Stimulated activated memory B cell treated with anti-CD40 and anti-IgM and Interleukin-4, amounts not matched to agents 10 μg/mL and 1 μg/mL and 100 μg/mL, for 72 hours (primary cell): ENCODE measurements at regions not wholly inside any gene's neighbourhood (a gene's known extent, or its start where the extent isn't known, plus 50 kb on each side); places are given as distances from the start of the nearest gene placed in this dataset.
A peak's percentile ranks its signal among the peaks of the same experiment; 100 is the strongest.

Experiments
- ATAC-seq: fragments of 150-1000 bp; cut with Tn5 transposase; 2 replicates; pipeline ENCODE4 v1.10.0; 2021
- H3K27ac Mint-ChIP-seq: one replicate; pipeline ENCODE4 v1.8.0; 2022; ENCODE audit warnings: mild to moderate bottlenecking, mixed read lengths
- H3K27me3 Mint-ChIP-seq: one replicate; pipeline ENCODE4 v1.8.0; 2022; ENCODE audit warnings: mixed read lengths
- H3K36me3 Mint-ChIP-seq: one replicate; pipeline ENCODE4 v1.8.0; 2022; ENCODE audit warnings: mixed read lengths
- H3K4me1 Mint-ChIP-seq: one replicate; pipeline ENCODE4 v1.8.0; 2022; ENCODE audit warnings: mixed read lengths
- H3K4me3 Mint-ChIP-seq: one replicate; pipeline ENCODE4 v1.8.0; 2022; ENCODE audit warnings: mild to moderate bottlenecking, moderate library complexity, mixed read lengths
- H3K9me3 Mint-ChIP-seq: one replicate; pipeline ENCODE4 v1.8.0; 2022; ENCODE audit warnings: mixed read lengths

DNA sequence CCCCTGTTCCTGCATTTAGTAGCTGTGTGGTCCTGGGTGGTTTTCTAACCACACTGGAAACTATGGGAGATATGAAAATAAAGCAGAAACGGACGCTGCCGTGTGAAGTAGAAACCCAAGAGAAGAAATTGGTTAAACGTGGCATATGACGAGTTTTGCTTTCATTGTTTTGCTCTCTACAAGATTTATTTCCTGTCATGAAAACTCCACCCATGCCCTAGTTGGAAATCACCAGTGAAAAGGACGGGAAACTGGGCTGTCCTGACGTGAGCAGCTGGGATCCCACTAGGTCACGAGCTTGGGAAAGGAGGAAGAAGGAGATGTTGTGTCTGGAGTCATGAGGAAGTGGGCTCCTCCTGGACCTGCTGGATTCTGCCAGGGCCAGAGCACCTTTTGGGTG lies 120.8 kb upstream of the GADD45A start:
- H3K4me3 Mint-ChIP-seq, result no peak overlapping the region
- no peaks in the 10 kb centered on the region for H3K4me1 Mint-ChIP-seq
- no peaks in the 10 kb centered on the region for H3K36me3 Mint-ChIP-seq
- H3K27me3 Mint-ChIP-seq, result peaks cover 6% of the 10 kb centered on the region
- ATAC-seq, result no peak
- H3K9me3 Mint-ChIP-seq, result peaks cover 5% of the 10 kb centered on the region
- H3K27ac Mint-ChIP-seq, result no peak overlapping the region

DNA sequence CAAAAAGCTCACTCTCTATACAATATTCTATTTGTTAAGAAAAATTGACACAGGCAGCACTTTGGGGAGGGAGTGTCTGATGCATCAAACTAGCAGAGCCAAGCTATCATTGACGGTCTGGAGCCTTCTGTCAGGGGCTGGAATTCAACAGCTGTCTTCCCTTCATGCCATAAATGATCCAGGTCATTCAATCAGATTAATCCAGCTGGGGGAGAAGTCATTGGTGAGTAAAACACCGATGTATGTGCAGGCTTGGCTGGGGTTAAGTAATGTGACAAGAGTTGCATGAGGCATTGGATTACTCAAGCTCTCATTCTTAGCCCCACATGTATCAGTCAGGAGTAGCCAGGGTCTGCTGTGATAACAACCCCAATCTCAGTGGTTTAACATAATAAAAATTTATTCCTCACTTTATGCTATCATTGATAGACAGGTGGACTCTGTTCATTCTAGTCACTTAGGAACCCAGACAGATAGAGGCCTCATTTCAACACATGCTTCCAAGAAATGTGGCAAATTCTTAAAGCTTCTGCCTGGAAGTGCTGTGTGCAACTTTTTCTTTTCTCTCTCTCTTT lies 118.1 kb upstream of the GADD45A start:
- Mint-ChIP-seq H3K4me3 (no peak overlapping the region), H3K9me3 (peaks cover 5% of the 10 kb centered on the region), H3K27ac (no peak overlapping the region), H3K36me3 (no peaks in the 10 kb centered on the region), H3K4me1 (no peaks in the 10 kb centered on the region), H3K27me3 (no peaks in the 10 kb centered on the region)
- no peak for ATAC-seq

DNA sequence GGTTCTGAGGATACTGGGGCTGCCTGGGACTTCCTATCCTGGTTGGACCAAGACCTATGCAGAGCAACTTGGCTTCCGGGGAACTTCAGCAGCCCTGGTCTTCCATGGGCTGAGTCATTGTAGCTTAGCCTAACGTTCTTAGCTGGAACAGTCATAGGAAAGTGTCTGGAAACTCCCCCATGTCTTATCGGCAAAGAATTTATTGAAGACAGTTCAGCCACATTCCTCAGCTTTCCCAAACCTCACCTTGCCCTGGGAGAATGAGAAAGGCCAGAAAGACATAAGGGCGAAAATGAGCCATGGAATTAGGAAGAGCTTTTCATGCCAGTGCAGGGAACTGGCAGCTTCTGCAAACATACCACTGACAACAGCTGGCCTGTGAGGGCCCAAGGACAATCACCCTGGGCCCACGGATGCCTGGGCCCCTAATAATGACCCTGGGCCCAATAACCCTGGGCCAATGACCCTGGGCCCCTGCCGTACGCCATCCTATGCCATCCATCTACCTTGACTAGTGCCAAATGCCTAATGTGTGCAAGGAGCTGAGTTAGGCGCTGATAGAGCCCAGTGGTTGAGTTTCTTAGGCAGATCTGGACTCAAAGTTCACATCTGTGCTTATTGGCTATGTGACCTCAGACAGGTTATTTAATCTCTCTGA lies 114.4 kb upstream of the GADD45A start:
- Mint-ChIP-seq H3K36me3 (no peaks in the 10 kb centered on the region), H3K27ac (no peak overlapping the region), H3K4me1 (no peaks in the 10 kb centered on the region), H3K9me3 (no peaks in the 10 kb centered on the region), H3K27me3 (no peaks in the 10 kb centered on the region), H3K4me3 (no peak overlapping the region)
- no peak for ATAC-seq

DNA sequence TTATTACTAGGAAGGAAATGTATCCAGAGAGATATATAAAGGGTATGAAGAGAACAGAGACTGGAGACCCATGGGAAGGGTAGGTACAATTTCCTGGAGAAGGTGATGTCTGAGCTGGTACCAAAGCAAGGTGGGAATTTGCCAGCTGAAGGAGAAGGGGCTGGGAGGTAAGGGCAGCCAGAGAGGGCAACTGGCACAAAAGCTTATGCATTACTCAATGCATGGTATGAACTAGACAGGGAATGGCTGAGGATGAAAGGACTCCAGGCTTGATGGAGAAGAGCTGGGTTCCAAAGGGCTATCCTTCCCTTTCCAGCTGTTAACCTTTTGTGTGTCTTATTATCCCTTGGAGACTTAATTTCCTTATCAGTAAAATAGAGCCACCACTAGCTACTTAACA lies 113.6 kb upstream of the GADD45A start:
- Mint-ChIP-seq H3K4me1 (no peaks in the 10 kb centered on the region), H3K4me3 (no peak overlapping the region), H3K27ac (no peak overlapping the region), H3K27me3 (no peaks in the 10 kb centered on the region), H3K9me3 (no peaks in the 10 kb centered on the region), H3K36me3 (no peaks in the 10 kb centered on the region)
- no peak for ATAC-seq

DNA sequence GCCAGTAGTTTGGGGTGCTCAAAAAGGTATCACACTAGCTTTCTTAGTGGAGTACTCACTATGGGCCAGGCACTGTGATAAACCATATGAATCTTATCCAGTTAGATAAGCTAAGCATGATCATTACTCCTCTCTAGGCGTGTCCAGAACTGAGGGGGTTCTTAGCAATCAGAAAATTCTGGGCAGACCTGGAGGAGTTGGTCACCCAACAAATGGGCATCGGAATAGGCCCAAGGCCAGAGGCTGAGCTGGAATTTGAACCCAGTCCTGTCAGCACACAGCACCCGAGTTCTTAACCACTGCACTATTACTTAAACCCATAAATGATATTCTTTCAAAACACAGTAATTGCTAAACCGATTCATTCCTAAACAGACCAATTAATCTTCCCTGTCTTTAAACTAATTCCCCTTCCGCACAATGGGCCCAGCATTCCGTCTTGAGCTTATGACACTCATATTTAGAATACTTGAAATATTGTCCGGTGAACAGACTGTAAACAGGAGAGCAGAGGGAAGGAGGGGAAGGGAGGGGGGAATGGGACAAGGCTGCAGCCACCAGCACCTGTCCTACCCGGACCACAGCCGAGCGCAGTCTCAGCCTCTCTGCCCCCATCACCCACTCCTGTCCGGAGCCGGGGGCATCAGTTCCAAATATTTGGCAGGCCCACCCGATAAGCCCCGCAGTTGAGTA lies 113.0 kb upstream of the GADD45A start:
- Mint-ChIP-seq H3K36me3 (no peaks in the 10 kb centered on the region), H3K9me3 (no peaks in the 10 kb centered on the region), H3K4me3 (no peak overlapping the region), H3K27ac (no peak overlapping the region), H3K4me1 (no peaks in the 10 kb centered on the region), H3K27me3 (no peaks in the 10 kb centered on the region)
- peak; percentile 14 for ATAC-seq

DNA sequence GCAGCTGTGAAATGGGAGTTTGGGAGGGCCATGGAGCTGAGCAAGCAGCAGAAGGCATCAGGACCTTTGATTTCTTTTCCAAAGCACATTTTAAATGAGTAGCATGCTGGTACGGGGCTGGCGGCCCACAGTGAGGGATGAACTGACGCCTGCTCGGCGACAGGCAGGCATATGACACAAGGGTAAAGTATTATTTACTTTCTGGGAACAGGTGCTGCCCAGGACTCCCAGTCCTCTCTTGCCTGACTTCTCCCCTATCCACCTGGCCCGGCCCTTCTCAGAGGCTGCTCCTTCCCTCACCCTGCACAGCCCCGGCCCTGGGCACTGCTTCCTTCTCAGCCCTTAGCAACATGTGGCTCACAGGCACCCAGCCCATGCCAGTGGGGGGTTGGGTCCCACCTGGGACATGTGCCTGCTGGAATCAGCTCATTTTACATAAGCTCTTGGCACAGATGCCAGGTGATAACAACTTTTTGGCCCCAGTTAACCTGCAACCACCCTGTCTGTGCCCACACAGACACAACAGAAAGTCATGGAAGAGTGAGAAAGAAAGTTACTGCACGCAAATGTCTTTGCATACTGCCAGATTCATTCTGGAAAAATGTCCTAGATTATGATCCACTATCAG lies 112.3 kb upstream of the GADD45A start:
- H3K27ac Mint-ChIP-seq, result no peak overlapping the region
- no peaks in the 10 kb centered on the region for H3K36me3 Mint-ChIP-seq

DNA sequence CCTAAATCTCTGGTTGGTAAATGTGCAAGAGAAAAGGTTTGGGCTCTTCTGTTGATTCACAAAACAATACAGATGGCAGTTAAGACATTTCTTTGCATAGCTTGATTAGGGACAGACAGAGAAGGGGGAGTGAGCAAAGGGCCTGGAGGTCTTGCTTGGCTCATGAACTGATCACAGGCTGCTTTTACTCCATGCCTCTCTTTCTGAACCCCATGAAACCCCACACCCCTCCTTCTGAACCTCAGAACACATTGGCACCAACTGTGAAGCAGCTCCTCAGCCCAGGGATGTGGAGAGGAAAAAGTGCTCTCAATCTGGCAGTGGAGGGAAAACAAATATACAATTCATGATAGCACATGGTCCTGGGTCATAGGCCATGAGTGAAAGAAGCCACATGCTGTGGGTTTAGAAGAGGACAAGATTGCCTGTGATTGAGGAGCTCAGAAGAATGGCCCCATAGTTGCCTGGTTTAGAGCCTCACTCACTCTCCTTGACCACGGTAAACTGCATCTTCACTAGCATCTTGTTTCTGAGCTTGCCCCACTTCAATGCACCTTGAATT lies 111.6 kb upstream of the GADD45A start:
- no peak for ATAC-seq
- H3K27me3 Mint-ChIP-seq, result no peaks in the 10 kb centered on the region
- H3K36me3 Mint-ChIP-seq, result no peaks in the 10 kb centered on the region
- H3K4me3 Mint-ChIP-seq, result no peak overlapping the region
- no peaks in the 10 kb centered on the region for H3K4me1 Mint-ChIP-seq
- H3K9me3 Mint-ChIP-seq, result no peaks in the 10 kb centered on the region
- H3K27ac Mint-ChIP-seq, result no peak overlapping the region

More for the DNA sequence above, 112.3 kb upstream of the GADD45A start:
- no peak for ATAC-seq
- no peaks in the 10 kb centered on the region for H3K4me1 Mint-ChIP-seq
- H3K27me3 Mint-ChIP-seq, result no peaks in the 10 kb centered on the region
- H3K9me3 Mint-ChIP-seq, result no peaks in the 10 kb centered on the region
- no peak overlapping the region for H3K4me3 Mint-ChIP-seq

DNA sequence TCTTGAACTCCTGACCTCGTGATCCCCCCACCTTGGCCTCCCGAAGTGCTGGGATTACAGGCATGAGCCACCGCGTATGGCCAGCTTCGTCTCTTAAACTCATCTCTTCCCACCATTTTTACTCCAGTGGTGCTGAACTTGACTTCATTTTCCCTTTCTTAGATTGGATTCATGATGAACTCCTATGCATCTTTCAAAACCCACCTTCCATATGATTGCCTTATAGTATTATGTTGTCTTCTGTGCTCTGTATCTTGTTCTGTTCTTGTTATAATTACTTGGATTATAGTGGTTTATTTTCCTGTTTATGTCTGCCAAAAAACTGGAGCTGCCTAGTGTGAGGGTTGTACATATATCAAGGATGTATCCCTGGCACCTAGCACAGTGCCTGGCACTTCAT lies 110.8 kb upstream of the GADD45A start:
- no peak overlapping the region for H3K4me3 Mint-ChIP-seq
- no peak for ATAC-seq
- no peaks in the 10 kb centered on the region for H3K9me3 Mint-ChIP-seq
- H3K4me1 Mint-ChIP-seq, result no peaks in the 10 kb centered on the region
- H3K27me3 Mint-ChIP-seq, result no peaks in the 10 kb centered on the region
- H3K27ac Mint-ChIP-seq, result no peak overlapping the region
- no peaks in the 10 kb centered on the region for H3K36me3 Mint-ChIP-seq

DNA sequence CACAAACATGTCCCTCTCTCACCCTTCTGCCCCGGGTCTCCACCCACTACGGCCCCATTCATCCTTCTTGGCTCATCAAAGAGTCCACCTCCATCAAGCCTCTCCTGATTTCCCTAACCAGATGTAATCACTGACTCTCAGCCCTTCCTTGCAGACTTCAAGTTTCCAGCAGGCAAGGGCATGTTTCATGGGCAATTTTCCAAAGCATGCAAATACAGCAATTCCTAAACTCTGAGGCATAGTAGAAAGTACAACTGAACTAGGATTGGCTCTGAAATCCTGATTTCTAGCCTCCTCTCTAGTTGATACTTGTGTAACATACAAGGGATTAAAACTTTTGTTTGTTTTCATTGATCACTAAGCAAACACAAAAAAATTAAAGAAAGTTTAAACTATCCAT lies 109.1 kb upstream of the GADD45A start:
- ATAC-seq, result no peak
- Mint-ChIP-seq H3K27me3 (no peaks in the 10 kb centered on the region), H3K36me3 (no peaks in the 10 kb centered on the region), H3K4me1 (no peaks in the 10 kb centered on the region), H3K4me3 (no peak overlapping the region), H3K9me3 (no peaks in the 10 kb centered on the region), H3K27ac (no peak overlapping the region)

DNA sequence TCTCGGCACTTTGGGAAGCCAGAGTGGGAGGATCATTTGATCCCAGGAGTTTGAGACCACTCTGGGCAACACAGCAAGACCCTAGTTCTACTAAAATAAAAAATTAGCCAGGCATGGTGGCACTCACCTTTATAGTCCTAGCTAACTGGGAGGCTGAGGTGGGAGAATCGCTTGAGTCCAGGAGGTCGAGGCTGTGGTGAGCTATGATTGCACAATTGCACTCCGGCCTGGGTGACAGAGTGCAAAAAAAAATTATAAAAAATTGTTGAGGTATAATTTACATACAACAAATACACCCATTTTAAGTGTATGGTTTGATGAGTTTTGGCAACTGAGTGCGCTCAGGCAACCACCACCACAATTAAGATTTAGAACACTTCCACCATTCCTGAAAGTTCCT lies 108.5 kb upstream of the GADD45A start:
- Mint-ChIP-seq H3K27ac (no peak overlapping the region), H3K36me3 (no peaks in the 10 kb centered on the region), H3K4me1 (no peaks in the 10 kb centered on the region), H3K9me3 (no peaks in the 10 kb centered on the region), H3K27me3 (peaks cover 4% of the 10 kb centered on the region), H3K4me3 (no peak overlapping the region)
- no peak for ATAC-seq

DNA sequence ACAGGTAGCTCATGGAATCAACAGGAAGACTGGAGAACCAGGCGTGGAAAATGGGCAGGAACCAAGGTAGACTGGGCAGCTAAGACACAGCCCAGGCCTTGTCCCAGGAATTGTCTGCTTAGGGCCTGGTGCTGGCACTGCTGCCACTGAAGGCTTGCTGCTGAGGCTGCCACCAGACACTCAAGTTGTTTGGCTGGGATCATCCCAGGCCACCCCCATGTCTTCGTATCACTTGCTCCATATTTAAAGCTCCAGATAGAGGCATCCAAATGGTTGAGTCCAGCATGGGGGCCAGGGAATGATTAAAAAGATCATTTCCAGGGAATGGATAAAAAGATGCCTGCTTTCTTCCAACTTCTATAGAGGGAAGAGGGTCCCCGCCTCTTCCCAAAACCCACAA lies 107.4 kb upstream of the GADD45A start:
- Mint-ChIP-seq H3K4me3 (no peak overlapping the region), H3K36me3 (no peaks in the 10 kb centered on the region), H3K27me3 (peaks cover 8% of the 10 kb centered on the region), H3K4me1 (no peaks in the 10 kb centered on the region), H3K27ac (no peak overlapping the region), H3K9me3 (no peaks in the 10 kb centered on the region)
- ATAC-seq, result no peak

DNA sequence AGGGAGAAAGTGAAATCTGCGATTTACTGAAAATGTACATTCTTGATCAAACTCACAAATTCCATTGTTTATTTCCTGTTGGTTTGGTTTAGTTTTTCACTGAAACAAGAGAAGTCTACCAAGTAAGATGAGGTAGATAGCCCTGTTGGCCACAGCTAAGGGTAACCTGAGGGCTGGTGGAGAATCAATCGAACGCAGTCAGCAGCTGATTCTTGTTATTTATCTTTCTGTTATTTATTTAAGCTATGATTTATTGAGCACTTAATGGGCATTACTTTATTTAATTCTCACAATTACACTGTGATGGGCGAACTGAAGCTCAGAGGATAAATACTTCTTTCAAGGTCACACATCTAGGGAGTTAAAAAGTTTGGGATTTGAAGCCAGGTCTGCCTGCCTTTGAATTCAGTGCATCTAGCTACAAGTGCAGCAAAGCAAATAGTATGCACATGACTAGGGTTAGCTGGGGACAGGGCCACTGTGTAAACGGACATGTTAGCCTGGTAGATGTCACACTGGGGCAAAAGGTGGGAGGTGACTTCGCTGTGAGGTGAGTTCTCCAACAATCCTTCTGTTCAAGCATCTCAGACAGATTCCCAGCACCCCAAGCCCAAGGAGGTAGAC lies 106.5 kb upstream of the GADD45A start:
- Mint-ChIP-seq H3K4me1 (no peaks in the 10 kb centered on the region), H3K27me3 (peaks cover 8% of the 10 kb centered on the region), H3K4me3 (no peak overlapping the region), H3K9me3 (no peaks in the 10 kb centered on the region), H3K36me3 (no peaks in the 10 kb centered on the region), H3K27ac (no peak overlapping the region)
- ATAC-seq, result no peak

DNA sequence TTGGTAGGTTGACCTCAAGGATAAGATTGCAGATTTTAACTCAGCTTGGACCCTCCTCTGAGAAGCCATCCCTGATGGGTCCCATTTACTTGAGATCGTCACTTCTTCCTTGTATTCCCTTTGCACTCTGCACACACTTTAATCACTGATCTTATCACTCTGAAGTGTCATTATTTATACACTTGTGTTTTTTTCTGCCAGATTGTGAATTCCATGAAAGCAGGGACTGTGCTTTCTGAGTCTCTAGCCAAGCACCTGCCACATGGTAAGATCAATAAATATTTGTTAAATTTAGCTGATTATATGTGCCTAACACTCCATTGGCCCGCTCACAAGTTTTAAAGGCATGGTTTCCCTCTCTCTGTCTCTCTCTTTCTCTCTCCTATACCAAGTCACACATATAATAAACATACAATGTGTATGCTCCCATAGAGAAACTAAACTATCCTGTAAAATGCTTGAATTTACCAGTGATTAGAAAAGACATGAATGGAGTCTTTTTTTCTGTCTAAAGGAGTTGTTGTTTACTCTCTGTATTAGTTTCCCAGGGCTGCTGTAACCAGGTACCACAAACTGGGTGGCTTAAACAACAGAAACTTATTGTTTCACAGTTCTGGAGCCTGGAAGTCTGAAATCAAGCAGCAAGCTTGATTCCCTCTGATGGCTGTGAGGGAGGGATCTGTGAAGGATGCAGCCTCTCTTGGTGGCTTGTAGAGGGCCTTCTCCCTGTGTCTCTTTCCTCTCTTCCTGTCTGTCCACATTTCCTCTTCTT lies 105.2 kb upstream of the GADD45A start:
- Mint-ChIP-seq H3K27me3 (peaks cover 8% of the 10 kb centered on the region), H3K27ac (no peak overlapping the region)
- no peak for ATAC-seq

DNA sequence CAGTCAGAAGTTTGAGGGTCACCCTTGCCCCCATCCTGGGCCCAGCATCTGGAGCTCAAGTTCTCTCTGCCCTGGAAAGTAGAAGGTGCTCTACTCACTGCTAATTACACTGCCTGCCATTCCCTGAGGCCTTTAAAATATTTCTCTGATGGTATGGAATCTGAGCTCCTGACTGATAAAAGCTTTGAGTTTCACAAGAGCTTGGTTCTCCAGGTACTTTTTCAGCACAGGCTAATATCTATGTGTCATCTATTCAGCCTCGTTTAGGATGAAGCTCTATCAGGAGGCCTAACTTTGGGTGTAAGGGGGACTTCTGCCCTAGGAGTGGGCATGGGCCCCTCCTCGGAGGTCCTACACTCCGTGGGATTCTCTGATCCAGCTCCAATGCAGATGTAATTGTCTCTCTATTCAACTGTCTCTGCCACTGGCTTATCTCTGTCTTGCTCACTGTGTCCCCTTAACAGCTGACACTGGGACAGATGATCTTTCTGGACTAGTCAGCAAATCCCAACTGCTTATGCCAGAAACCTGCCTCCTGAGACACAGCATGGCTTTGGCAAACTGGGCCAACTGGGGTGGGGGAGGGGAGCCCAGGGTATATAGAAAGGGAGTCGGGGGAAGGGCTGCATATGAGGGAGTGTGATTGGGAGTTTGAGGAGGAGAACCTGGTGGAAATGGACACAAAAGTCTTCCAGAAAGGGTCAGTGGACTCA lies 104.2 kb upstream of the GADD45A start:
- H3K27me3 Mint-ChIP-seq, result peaks cover 8% of the 10 kb centered on the region
- H3K4me1 Mint-ChIP-seq, result no peaks in the 10 kb centered on the region
- H3K9me3 Mint-ChIP-seq, result no peaks in the 10 kb centered on the region
- H3K4me3 Mint-ChIP-seq, result no peak overlapping the region
- no peaks in the 10 kb centered on the region for H3K36me3 Mint-ChIP-seq
- no peak overlapping the region for H3K27ac Mint-ChIP-seq
- peak; percentile 17 for ATAC-seq

More for the DNA sequence above, 105.2 kb upstream of the GADD45A start:
- Mint-ChIP-seq H3K9me3 (no peaks in the 10 kb centered on the region), H3K36me3 (no peaks in the 10 kb centered on the region), H3K4me3 (no peak overlapping the region), H3K4me1 (no peaks in the 10 kb centered on the region)
